ENCODE measurements at regions not wholly inside any gene's neighbourhood (a gene's known extent, or its start where the extent isn't known, plus 50 kb on each side); places are given as distances from the start of the nearest gene placed in this dataset.
"Not testable (repeated sequence)": the region's sequence is repeated elsewhere in the genome, so short reads cannot be mapped to it uniquely, and the experiment has no call there.

GRCh38 chr9:126171641-126172040 lies 155.0 kb upstream of the MVB12B start:
- Mint-ChIP-seq H3K27ac (no peak overlapping the region), H3K36me3 (no peaks in the 10 kb centered on the region), H3K4me3 (no peak overlapping the region), H3K9me3 (peaks cover 5% of the 10 kb centered on the region), H3K4me1 (peaks cover 8% of the 10 kb centered on the region)
- ATAC-seq (no peak), DNase-seq (ENCODE audit: low spot score in 2 of 2) (peak in 1 of 2 donors; percentile 26)

- no peak overlapping the region for H3K27ac Mint-ChIP-seq
- peaks cover 8% of the 10 kb centered on the region for H3K4me1 Mint-ChIP-seq
- ATAC-seq (peak; percentile 19), DNase-seq (ENCODE audit: low spot score in 2 of 2) (peak in 1 of 2 donors; percentile 37)
- no peaks in the 10 kb centered on the region for H3K36me3 Mint-ChIP-seq
- H3K9me3 Mint-ChIP-seq: peaks cover 5% of the 10 kb centered on the region
- no peak overlapping the region for H3K4me3 Mint-ChIP-seq
Observed at GRCh38 chr9:126173401-126173800, 153.2 kb upstream of the MVB12B start.

- Mint-ChIP-seq H3K36me3 (no peaks in the 10 kb centered on the region), H3K4me1 (peaks cover 8% of the 10 kb centered on the region), H3K4me3 (no peak overlapping the region), H3K9me3 (peaks cover 5% of the 10 kb centered on the region), H3K27ac (no peak overlapping the region)
- peak; percentile 39 for ATAC-seq
- no peak for DNase-seq (ENCODE audit: low spot score in 2 of 2)
Observed at GRCh38 chr9:126173929-126174328, 152.7 kb upstream of the MVB12B start.

- Mint-ChIP-seq H3K9me3 (peaks cover 9% of the 10 kb centered on the region), H3K27ac (no peak overlapping the region), H3K36me3 (no peaks in the 10 kb centered on the region)
Observed at GRCh38 chr9:126183266-126183665, 143.4 kb upstream of the MVB12B start.

GRCh38 chr9:126190994-126191393 lies 135.6 kb upstream of the MVB12B start:
- H3K27ac Mint-ChIP-seq: not testable (repeated sequence)

More at GRCh38 chr9:126183266-126183665, 143.4 kb upstream of the MVB12B start:
- no peak for ATAC-seq
- Mint-ChIP-seq H3K4me3 (no peak overlapping the region), H3K4me1 (no peaks in the 10 kb centered on the region)
- DNase-seq (ENCODE audit: low spot score in 2 of 2): no peak

GRCh38 chr9:126198854-126199253 lies 127.8 kb upstream of the MVB12B start:
- ATAC-seq (no peak), DNase-seq (ENCODE audit: low spot score in 2 of 2) (no peak)
- Mint-ChIP-seq H3K27ac (no peak overlapping the region), H3K4me3 (no peak overlapping the region), H3K4me1 (no peaks in the 10 kb centered on the region), H3K36me3 (no peaks in the 10 kb centered on the region), H3K9me3 (no peaks in the 10 kb centered on the region)

More at GRCh38 chr9:126190994-126191393, 135.6 kb upstream of the MVB12B start:
- H3K4me1 Mint-ChIP-seq; ATAC-seq; H3K4me3 Mint-ChIP-seq; H3K36me3 Mint-ChIP-seq; DNase-seq (ENCODE audit: low spot score in 2 of 2); H3K9me3 Mint-ChIP-seq: not testable (repeated sequence)

GRCh38 chr9:126203313-126203712 lies 123.3 kb upstream of the MVB12B start:
- no peak for DNase-seq (ENCODE audit: low spot score in 2 of 2)
- H3K36me3 Mint-ChIP-seq: no peaks in the 10 kb centered on the region
- H3K4me3 Mint-ChIP-seq: no peak overlapping the region
- no peaks in the 10 kb centered on the region for H3K9me3 Mint-ChIP-seq
- ATAC-seq: no peak
- no peak overlapping the region for H3K27ac Mint-ChIP-seq
- H3K4me1 Mint-ChIP-seq: no peaks in the 10 kb centered on the region

GRCh38 chr9:126204197-126204596 lies 122.4 kb upstream of the MVB12B start:
- Mint-ChIP-seq H3K36me3 (no peaks in the 10 kb centered on the region), H3K9me3 (no peaks in the 10 kb centered on the region), H3K4me1 (no peaks in the 10 kb centered on the region), H3K27ac (no peak overlapping the region), H3K4me3 (no peak overlapping the region)
- no peak for DNase-seq (ENCODE audit: low spot score in 2 of 2)
- ATAC-seq: no peak

GRCh38 chr9:126204708-126205225 lies 121.9 kb upstream of the MVB12B start:
- no peak for ATAC-seq
- Mint-ChIP-seq H3K9me3 (no peaks in the 10 kb centered on the region), H3K36me3 (no peaks in the 10 kb centered on the region), H3K4me1 (no peaks in the 10 kb centered on the region), H3K4me3 (no peak overlapping the region), H3K27ac (no peak overlapping the region)
- no peak for DNase-seq (ENCODE audit: low spot score in 2 of 2)

- DNase-seq (ENCODE audit: low spot score in 2 of 2) (no peak), ATAC-seq (no peak)
- Mint-ChIP-seq H3K4me3 (no peak overlapping the region), H3K4me1 (no peaks in the 10 kb centered on the region), H3K36me3 (no peaks in the 10 kb centered on the region), H3K27ac (no peak overlapping the region), H3K9me3 (no peaks in the 10 kb centered on the region)
Observed at GRCh38 chr9:126205265-126205664, 121.4 kb upstream of the MVB12B start.

GRCh38 chr9:126205845-126206498 lies 120.7 kb upstream of the MVB12B start:
- Mint-ChIP-seq H3K4me3 (no peak overlapping the region), H3K36me3 (no peaks in the 10 kb centered on the region), H3K27ac (no peak overlapping the region), H3K4me1 (no peaks in the 10 kb centered on the region), H3K9me3 (no peaks in the 10 kb centered on the region)
- ATAC-seq (no peak), DNase-seq (ENCODE audit: low spot score in 2 of 2) (no peak)

GRCh38 chr9:126207256-126207655 lies 119.4 kb upstream of the MVB12B start:
- ATAC-seq (no peak), DNase-seq (ENCODE audit: low spot score in 2 of 2) (no peak)
- no peak overlapping the region for H3K27ac Mint-ChIP-seq
- H3K4me3 Mint-ChIP-seq: no peak overlapping the region
- no peaks in the 10 kb centered on the region for H3K36me3 Mint-ChIP-seq
- H3K9me3 Mint-ChIP-seq: no peaks in the 10 kb centered on the region
- no peaks in the 10 kb centered on the region for H3K4me1 Mint-ChIP-seq

- DNase-seq (ENCODE audit: low spot score in 2 of 2) (no peak), ATAC-seq (no peak)
- no peaks in the 10 kb centered on the region for H3K9me3 Mint-ChIP-seq
- H3K27ac Mint-ChIP-seq: no peak overlapping the region
- H3K4me1 Mint-ChIP-seq: no peaks in the 10 kb centered on the region
- H3K4me3 Mint-ChIP-seq: no peak overlapping the region
- H3K36me3 Mint-ChIP-seq: no peaks in the 10 kb centered on the region
Observed at GRCh38 chr9:126208216-126208758, 118.3 kb upstream of the MVB12B start.

- H3K9me3 Mint-ChIP-seq: peaks cover 11% of the 10 kb centered on the region
- H3K4me3 Mint-ChIP-seq: no peak overlapping the region
- ATAC-seq: no peak
- no peak overlapping the region for H3K27ac Mint-ChIP-seq
- no peak for DNase-seq (ENCODE audit: low spot score in 2 of 2)
- H3K4me1 Mint-ChIP-seq: no peaks in the 10 kb centered on the region
- H3K36me3 Mint-ChIP-seq: no peaks in the 10 kb centered on the region
Observed at GRCh38 chr9:126211441-126212074, 115.1 kb upstream of the MVB12B start.

- no peaks in the 10 kb centered on the region for H3K36me3 Mint-ChIP-seq
- H3K4me1 Mint-ChIP-seq: no peaks in the 10 kb centered on the region
- ATAC-seq: no peak
- H3K4me3 Mint-ChIP-seq: no peak overlapping the region
- H3K27ac Mint-ChIP-seq: no peak overlapping the region
- peak in 1 of 2 donors; percentile 36 for DNase-seq (ENCODE audit: low spot score in 2 of 2)
- H3K9me3 Mint-ChIP-seq: peaks cover 11% of the 10 kb centered on the region
Observed at GRCh38 chr9:126215486-126215885, 111.1 kb upstream of the MVB12B start.

- DNase-seq (ENCODE audit: low spot score in 2 of 2) (no peak), ATAC-seq (no peak)
- Mint-ChIP-seq H3K4me1 (no peaks in the 10 kb centered on the region), H3K36me3 (no peaks in the 10 kb centered on the region), H3K9me3 (peaks cover 11% of the 10 kb centered on the region), H3K27ac (no peak overlapping the region), H3K4me3 (no peak overlapping the region)
Observed at GRCh38 chr9:126216826-126217225, 109.8 kb upstream of the MVB12B start.

All from stimulated activated effector memory CD8-positive, alpha-beta T cell treated with anti-CD3 and anti-CD28 coated beads, Interleukin-12 subunit alpha, Interleukin-12 subunit beta, amount 100 ng/mL, for 72 hours (primary cell).